HG03025 (cell line): ENCODE measurements at regions not wholly inside any gene's neighbourhood (a gene's known extent, or its start where the extent isn't known, plus 50 kb on each side); places are given as distances from the start of the nearest gene placed in this dataset.
"Not testable (repeated sequence)": the region's sequence is repeated elsewhere in the genome, so short reads cannot be mapped to it uniquely, and the experiment has no call there.

ENCODE experiments used
- ATAC-seq: cut with Tn5 transposase; IDR thresholded peaks from one replicate; pipeline ENCODE4 v1.9.1; 2021; ENCODE audit warnings: mild to moderate bottlenecking, moderate library complexity; ENCODE audit not compliant: unreplicated experiment, low FRiP score

- ATAC-seq, result not testable (repeated sequence)
These were observed 125.6 kb upstream of the NBPF9 start for GRCh38 chr1:149228672-149229585.

- ATAC-seq, result not testable (repeated sequence)
These were observed 126.5 kb upstream of the NBPF9 start for GRCh38 chr1:149229813-149230212.

GRCh38 chr1:149234926-149235914, 131.9 kb upstream of the NBPF9 start:
- not testable (repeated sequence) for ATAC-seq

- not testable (repeated sequence) for ATAC-seq
These were observed 134.2 kb upstream of the NBPF9 start for GRCh38 chr1:149237515-149237914.

GRCh38 chr1:149239897-149240508, 136.7 kb upstream of the NBPF9 start:
- ATAC-seq, result not testable (repeated sequence)

- not testable (repeated sequence) for ATAC-seq
These were observed 137.2 kb upstream of the NBPF9 start for GRCh38 chr1:149240530-149240929.

GRCh38 chr1:149241272-149241671, 137.9 kb upstream of the NBPF9 start:
- not testable (repeated sequence) for ATAC-seq

GRCh38 chr1:149243572-149243971, 140.2 kb upstream of the NBPF9 start:
- ATAC-seq, result not testable (repeated sequence)

GRCh38 chr1:149244621-149245020, 141.3 kb upstream of the NBPF9 start:
- not testable (repeated sequence) for ATAC-seq

GRCh38 chr1:149246212-149246611, 142.9 kb upstream of the NBPF9 start:
- ATAC-seq, result not testable (repeated sequence)

- ATAC-seq, result not testable (repeated sequence)
These were observed 145.3 kb upstream of the NBPF9 start for GRCh38 chr1:149248610-149249009.

GRCh38 chr1:149249850-149250467, 146.6 kb upstream of the NBPF9 start:
- ATAC-seq, result not testable (repeated sequence)

GRCh38 chr1:149254894-149255847, 151.8 kb upstream of the NBPF9 start:
- not testable (repeated sequence) for ATAC-seq

- ATAC-seq, result not testable (repeated sequence)
These were observed 156.9 kb upstream of the NBPF9 start for GRCh38 chr1:149260284-149260683.

- not testable (repeated sequence) for ATAC-seq
These were observed 157.5 kb upstream of the NBPF9 start for GRCh38 chr1:149260736-149261340.

GRCh38 chr1:149267287-149267686, 163.9 kb upstream of the NBPF9 start:
- not testable (repeated sequence) for ATAC-seq

GRCh38 chr1:149269001-149269702, 165.8 kb upstream of the NBPF9 start:
- not testable (repeated sequence) for ATAC-seq

GRCh38 chr1:149269833-149270232, 166.5 kb upstream of the NBPF9 start:
- not testable (repeated sequence) for ATAC-seq
